ENCODE measurements at regions not wholly inside any gene's neighbourhood (a gene's known extent, or its start where the extent isn't known, plus 50 kb on each side); places are given as distances from the start of the nearest gene placed in this dataset.

DNA sequence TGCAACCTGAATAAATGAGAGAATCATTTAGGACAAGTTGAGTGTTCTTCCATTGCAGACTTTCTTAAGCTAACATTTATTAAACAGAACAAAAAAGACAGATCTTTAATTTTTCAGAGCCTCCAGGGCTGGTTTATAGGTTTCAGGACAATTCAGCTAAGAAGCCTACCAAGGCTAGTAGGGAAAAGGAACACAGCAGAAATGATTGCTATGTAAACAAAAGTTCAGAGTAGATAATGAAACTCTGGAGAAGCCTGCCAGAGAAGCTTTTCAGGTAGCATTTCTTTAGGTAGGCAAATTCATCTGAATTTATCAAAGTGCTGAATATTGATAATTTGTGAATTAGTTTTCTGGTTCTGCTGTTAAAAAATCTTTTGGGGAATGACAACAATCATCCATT is 264.2 kb downstream of the DEPDC1B start:
- TF ChIP-seq EZH2 (IDR thresholded peaks at IDR 0.05; ENCODE audit: insufficient read depth, poor library complexity, severe bottlenecking) = no peak
- TF ChIP-seq EZH2phosphoT487 (IDR thresholded peaks at IDR 0.05; ENCODE audit: insufficient read depth, low read depth) = no peak

All from GM23248 (cell line).